Heart right ventricle (tissue), 16 donors: ENCODE measurements at regions not wholly inside any gene's neighbourhood (a gene's known extent, or its start where the extent isn't known, plus 50 kb on each side); places are given as distances from the start of the nearest gene placed in this dataset.

Source experiments
- ATAC-seq, 8 donors: fragments of 200-7000 bp; cut with Tn5 transposase; one replicate each; pipeline ENCODE4 v1.9.1; 2020; ENCODE audit warnings: mild to moderate bottlenecking in 8 of 8, moderate library complexity in 8 of 8, moderate number of reproducible peaks in 1 of 8
- DNase-seq, 2 donors: peaks; one replicate each; pipeline ENCODE4 v3.0.0-alpha.2; 2020
- H3K27ac ChIP-seq, 10 donors: fragments of 200-600 bp; sonication (generic) in 2 of 10; one replicate each; pipeline versions ENCODE4 v1.5.0 to v1.8.0; 2020 to 2022; ENCODE audit warnings: mild to moderate bottlenecking in 3 of 10
- H3K27me3 ChIP-seq, 7 donors: fragments of 200-600 bp; one replicate each; pipeline ENCODE4 v1.8.0; 2021 to 2022; ENCODE audit warnings: mild to moderate bottlenecking in 2 of 7
- H3K36me3 ChIP-seq, 9 donors: fragments of 200-600 bp; sonication (generic) in 1 of 9; one replicate each; pipeline versions ENCODE4 v1.5.0 to v1.8.0; 2020 to 2022; ENCODE audit warnings: mild to moderate bottlenecking in 2 of 9
- H3K4me1 ChIP-seq, 9 donors: fragments of 200-600 bp; sonication (generic) in 1 of 9; one replicate each; pipeline versions ENCODE4 v1.5.0 to v1.8.0; 2020 to 2022; ENCODE audit warnings: mild to moderate bottlenecking in 4 of 9
- H3K4me3 ChIP-seq, 10 donors: fragments of 200-600 bp; sonication (generic) in 2 of 10; one replicate each; pipeline versions ENCODE4 v1.5.0 to v1.8.0; 2020 to 2022; ENCODE audit warnings: mild to moderate bottlenecking in 7 of 10, moderate library complexity in 2 of 10
- H3K9me3 ChIP-seq, 11 donors: fragments of 200-600 bp in 10 of 11; sonication (generic) in 2 of 11; one replicate each; pipeline versions ENCODE4 v1.5.0 to v1.8.0; 2013 to 2022; ENCODE audit warnings: mild to moderate bottlenecking in 2 of 11, control low read depth in 1 of 11, moderate library complexity in 1 of 11
- CTCF ChIP-seq, 9 donors: fragments of 200-600 bp; sonication (generic) in 2 of 9; IDR thresholded peaks; one replicate each; pipeline versions ENCODE4 v1.5.0 to v1.8.0; 2021 to 2022; ENCODE audit warnings: antibody characterized with exemption in 9 of 9, mild to moderate bottlenecking in 5 of 9, moderate library complexity in 1 of 9
- WGBS, 2 donors: extraction: QIAGEN DNeasy Blood & Tissue Kit; methylation state at CpG; one replicate each; pipeline ENCODE4 v1.1.7; 2013; ENCODE audit warnings: inconsistent platforms in 1 of 2; 5-methylcytosine and 5-hydroxymethylcytosine counted together
- intact Hi-C, 10 donors: fragments of 100-400 bp; cut with DNase I; formaldehyde crosslinking; loops; one replicate each; pipeline versions ENCODE4 v1.11.1 to v1.14.2; 2022
- donor health status: Arrhythmogenic right ventricular cardiomyopathy.
- donor health status: ischemic (EF 13 %, LVEDD 7.1; RV severe dilation, severe dysfunction).
- donor health status: healthy with polysubstance abuse.
- donor health status: DM: no; HTN: yes; CAD: no.
- donor health status: DM: no; HTN: no; CAD: no.
- donor health status: ischemic (EF 25% LVEDD 6.9; RV normal size, moderate dysfunction).
- donor health status: ischemic (EF 25% LVEDD 5.7; RV mildly dilated, moderate dysfunction).
- donor health status: healthy.
- donor health status: DM: yes; HTN: yes; CAD: no.
- donor health status: Ischemic cardiomyopathy.
- donor health status: ischemic (EF 35%, LVEDD 5.7; RV mildly dilated, moderate dysfunction).
- donor health status: nonischemic (EF 11% LVEDD 7.7; RV severe dilation, severe dysfunction).
- donor health status: DM: yes; HTN: yes; CAD: no.
- donor health status: PGD.
- donor health status: ischemic (EF 29% LVEDD 5.4; RV normal size, mild dysfunction).
- donor health status: nonischemic (EF 23%, LVEDD 6.1; RV moderate dilation, normal function).

- ATAC-seq (no peak), DNase-seq (no peak)
- TF ChIP-seq CTCF (IDR thresholded peaks at IDR 0.05), result no peak
- no peak overlapping the region for H3K4me3 ChIP-seq
- H3K27me3 ChIP-seq, result peaks cover 0 to 3% (median 0%) of the 10 kb centered on the region in 7 donors
- WGBS, 2 donors, result 55 to 70% methylated on average over 5 of the region's 5 CpGs
- intact Hi-C loops, result no loop called here
- no peaks in the 10 kb centered on the region for H3K9me3 ChIP-seq
- no peaks in the 10 kb centered on the region for H3K4me1 ChIP-seq
- H3K36me3 ChIP-seq, result no peaks in the 10 kb centered on the region
- no peak overlapping the region for H3K27ac ChIP-seq
Measured at GRCh38 chr18:39506581-39507330, 1941.2 kb upstream of the CELF4 start.

- Histone ChIP-seq H3K4me1 (no peaks in the 10 kb centered on the region), H3K27ac (no peak overlapping the region), H3K9me3 (no peaks in the 10 kb centered on the region), H3K27me3 (peaks cover 0 to under 1% (median 0%) of the 10 kb centered on the region in 7 donors), H3K36me3 (no peaks in the 10 kb centered on the region), H3K4me3 (no peak overlapping the region)
- DNase-seq (no peak), ATAC-seq (no peak)
- no peak for TF ChIP-seq CTCF (IDR thresholded peaks at IDR 0.05)
- 72 to 85% methylated on average over 3 of the region's 3 CpGs for WGBS, 2 donors
- intact Hi-C loops, result no loop called here
Measured at GRCh38 chr18:39500306-39500705, 1934.7 kb upstream of the CELF4 start.

GRCh38 chr18:39497821-39498220 lies 1932.2 kb upstream of the CELF4 start:
- intact Hi-C loops, result loop anchor here in 1 of 10 donors (10.0 kb wide), 1 partner anchor 53 kb away; no protein-coding TSS in a partner anchor
- no peak for ATAC-seq
- Histone ChIP-seq H3K36me3 (no peaks in the 10 kb centered on the region), H3K4me3 (no peak overlapping the region), H3K27me3 (no peaks in the 10 kb centered on the region), H3K27ac (no peak overlapping the region), H3K4me1 (no peaks in the 10 kb centered on the region), H3K9me3 (peaks cover 0 to 3% (median 0%) of the 10 kb centered on the region in 11 donors)
- no peak for DNase-seq
- TF ChIP-seq CTCF (IDR thresholded peaks at IDR 0.05), result no peak

GRCh38 chr18:39496986-39497385 lies 1931.4 kb upstream of the CELF4 start:
- DNase-seq, result no peak
- Histone ChIP-seq H3K36me3 (no peaks in the 10 kb centered on the region), H3K4me3 (no peak overlapping the region), H3K9me3 (peaks cover 0 to 6% (median 0%) of the 10 kb centered on the region in 11 donors), H3K27me3 (no peaks in the 10 kb centered on the region), H3K4me1 (no peaks in the 10 kb centered on the region), H3K27ac (no peak overlapping the region)
- ATAC-seq, result no peak
- TF ChIP-seq CTCF (IDR thresholded peaks at IDR 0.05), result no peak
- 83 to 96% methylated on average over 4 of the region's 4 CpGs for WGBS, 2 donors
- intact Hi-C loops, result loop anchor here in 1 of 10 donors (10.0 kb wide), 1 partner anchor 52 kb away; no protein-coding TSS in a partner anchor
